Neural progenitor cell (in vitro differentiated cells): ENCODE measurements at regions not wholly inside any gene's neighbourhood (a gene's known extent, or its start where the extent isn't known, plus 50 kb on each side); places are given as distances from the start of the nearest gene placed in this dataset.

ENCODE experiments used
- CTCF ChIP-seq: fragments of 200-600 bp; sonication (generic); IDR thresholded peaks from 2 replicates; pipeline ENCODE4 v1.5.1; 2017; ENCODE audit warnings: antibody characterized with exemption, mild to moderate bottlenecking
- EZH2 ChIP-seq: fragments of 200-600 bp; sonication (generic); IDR thresholded peaks from 2 replicates; pipeline ENCODE4 v1.6.1; 2017; ENCODE audit warnings: antibody characterized with exemption, mild to moderate bottlenecking, moderate library complexity

- TF ChIP-seq CTCF (no peak), EZH2 (no peak)
Measured at GRCh38 chr3:118088696-118089095, 946.0 kb downstream of the IGSF11 start.
